ENCODE measurements at regions not wholly inside any gene's neighbourhood (a gene's known extent, or its start where the extent isn't known, plus 50 kb on each side); places are given as distances from the start of the nearest gene placed in this dataset.
"Not testable (repeated sequence)": the region's sequence is repeated elsewhere in the genome, so short reads cannot be mapped to it uniquely, and the experiment has no call there.

- intact Hi-C loops (cut with DNase I; ENCODE audit: low total_unique reads) = no loop called here
- TF ChIP-seq CTCF (IDR thresholded peaks at IDR 0.05) = no peak
- DNase-seq = no peak
- H3K36me3 ChIP-seq = no peaks in the 10 kb centered on the region
- H3K4me1 ChIP-seq = no peaks in the 10 kb centered on the region
- H3K9me3 ChIP-seq = no peaks in the 10 kb centered on the region
- no peak overlapping the region for H3K27ac ChIP-seq
- H3K4me3 ChIP-seq = no peak overlapping the region
- H3K27me3 ChIP-seq = no peaks in the 10 kb centered on the region
Measured at GRCh38 chr6:22126910-22127309, 169.9 kb downstream of the PRL start.

GRCh38 chr6:22129751-22130150 lies 167.1 kb downstream of the PRL start:
- no peak for DNase-seq
- Histone ChIP-seq H3K9me3 (no peaks in the 10 kb centered on the region), H3K36me3 (no peaks in the 10 kb centered on the region), H3K4me1 (no peaks in the 10 kb centered on the region), H3K27ac (no peak overlapping the region), H3K27me3 (no peaks in the 10 kb centered on the region), H3K4me3 (no peak overlapping the region)
- intact Hi-C loops (cut with DNase I; ENCODE audit: low total_unique reads) = no loop called here
- TF ChIP-seq CTCF (IDR thresholded peaks at IDR 0.05) = no peak

- TF ChIP-seq CTCF (IDR thresholded peaks at IDR 0.05) = no peak
- H3K4me1 ChIP-seq = no peaks in the 10 kb centered on the region
- DNase-seq = no peak
- intact Hi-C loops (cut with DNase I; ENCODE audit: low total_unique reads) = no loop called here
- H3K27me3 ChIP-seq = no peaks in the 10 kb centered on the region
- no peak overlapping the region for H3K27ac ChIP-seq
- no peaks in the 10 kb centered on the region for H3K36me3 ChIP-seq
- no peaks in the 10 kb centered on the region for H3K9me3 ChIP-seq
- no peak overlapping the region for H3K4me3 ChIP-seq
Measured at GRCh38 chr6:22132656-22133055, 164.2 kb downstream of the PRL start.

GRCh38 chr6:22133357-22133756 lies 163.5 kb downstream of the PRL start:
- no peak for TF ChIP-seq CTCF (IDR thresholded peaks at IDR 0.05)
- Histone ChIP-seq H3K36me3 (no peaks in the 10 kb centered on the region), H3K4me1 (no peaks in the 10 kb centered on the region), H3K4me3 (no peak overlapping the region), H3K27ac (no peak overlapping the region), H3K27me3 (no peaks in the 10 kb centered on the region), H3K9me3 (no peaks in the 10 kb centered on the region)
- no peak for DNase-seq
- intact Hi-C loops (cut with DNase I; ENCODE audit: low total_unique reads) = no loop called here

GRCh38 chr6:22134308-22134707 lies 162.5 kb downstream of the PRL start:
- Histone ChIP-seq H3K27ac (no peak overlapping the region), H3K4me3 (no peak overlapping the region), H3K27me3 (no peaks in the 10 kb centered on the region), H3K4me1 (no peaks in the 10 kb centered on the region), H3K36me3 (no peaks in the 10 kb centered on the region), H3K9me3 (no peaks in the 10 kb centered on the region)
- DNase-seq = no peak
- TF ChIP-seq CTCF (IDR thresholded peaks at IDR 0.05) = no peak
- intact Hi-C loops (cut with DNase I; ENCODE audit: low total_unique reads) = no loop called here

- TF ChIP-seq CTCF (IDR thresholded peaks at IDR 0.05) = no peak
- no peak overlapping the region for H3K27ac ChIP-seq
- no peaks in the 10 kb centered on the region for H3K9me3 ChIP-seq
- no peak overlapping the region for H3K4me3 ChIP-seq
- H3K27me3 ChIP-seq = no peaks in the 10 kb centered on the region
- intact Hi-C loops (cut with DNase I; ENCODE audit: low total_unique reads) = no loop called here
- DNase-seq = no peak
- H3K4me1 ChIP-seq = no peaks in the 10 kb centered on the region
- no peaks in the 10 kb centered on the region for H3K36me3 ChIP-seq
Measured at GRCh38 chr6:22135395-22135794, 161.4 kb downstream of the PRL start.

- H3K4me1 ChIP-seq; H3K27ac ChIP-seq; H3K4me3 ChIP-seq; DNase-seq; H3K9me3 ChIP-seq; H3K27me3 ChIP-seq; intact Hi-C loops (cut with DNase I; ENCODE audit: low total_unique reads); H3K36me3 ChIP-seq: not testable (repeated sequence)
Measured at GRCh38 chr6:22140736-22141135, 156.1 kb downstream of the PRL start.
